Cardiac fibroblast (primary cell): ENCODE measurements at regions not wholly inside any gene's neighbourhood (a gene's known extent, or its start where the extent isn't known, plus 50 kb on each side); places are given as distances from the start of the nearest gene placed in this dataset.
A peak's percentile ranks its signal among the peaks of the same experiment; 100 is the strongest.

ENCODE experiments used
- DNase-seq, 2 donors: peaks; one replicate each; pipeline versions ENCODE4 v3.0.0 to v3.0.0-alpha.2; 2010; ENCODE audit warnings: low read depth in 2 of 2
- H3K4me3 ChIP-seq, 2 donors: replicated peaks in 1 of 2; 1 replicate in 1 of 2; 2 replicates in 1 of 2; pipeline ENCODE4 v1.5.1; 2011; ENCODE audit warnings: low read depth in 2 of 2, low read length in 2 of 2, mild to moderate bottlenecking in 2 of 2, moderate library complexity in 1 of 2
- TF ChIP-seq, protein P1 (sequence below): IDR thresholded peaks from one replicate; pipeline ENCODE4 v1.5.1; 2011; ENCODE audit warnings: low read depth, mild to moderate bottlenecking, low read length, inconsistent platforms

- DNase-seq = peak in 1 of 2 donors; percentile 5
- TF ChIP-seq, protein P1, sequence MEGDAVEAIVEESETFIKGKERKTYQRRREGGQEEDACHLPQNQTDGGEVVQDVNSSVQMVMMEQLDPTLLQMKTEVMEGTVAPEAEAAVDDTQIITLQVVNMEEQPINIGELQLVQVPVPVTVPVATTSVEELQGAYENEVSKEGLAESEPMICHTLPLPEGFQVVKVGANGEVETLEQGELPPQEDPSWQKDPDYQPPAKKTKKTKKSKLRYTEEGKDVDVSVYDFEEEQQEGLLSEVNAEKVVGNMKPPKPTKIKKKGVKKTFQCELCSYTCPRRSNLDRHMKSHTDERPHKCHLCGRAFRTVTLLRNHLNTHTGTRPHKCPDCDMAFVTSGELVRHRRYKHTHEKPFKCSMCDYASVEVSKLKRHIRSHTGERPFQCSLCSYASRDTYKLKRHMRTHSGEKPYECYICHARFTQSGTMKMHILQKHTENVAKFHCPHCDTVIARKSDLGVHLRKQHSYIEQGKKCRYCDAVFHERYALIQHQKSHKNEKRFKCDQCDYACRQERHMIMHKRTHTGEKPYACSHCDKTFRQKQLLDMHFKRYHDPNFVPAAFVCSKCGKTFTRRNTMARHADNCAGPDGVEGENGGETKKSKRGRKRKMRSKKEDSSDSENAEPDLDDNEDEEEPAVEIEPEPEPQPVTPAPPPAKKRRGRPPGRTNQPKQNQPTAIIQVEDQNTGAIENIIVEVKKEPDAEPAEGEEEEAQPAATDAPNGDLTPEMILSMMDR = no peak
- no peak overlapping the region for H3K4me3 ChIP-seq
These were observed 105.8 kb upstream of the DUSP22 start for GRCh38 chr6:186340-186965.

- peak in 1 of 2 donors; percentile 3 for DNase-seq
- H3K4me3 ChIP-seq = no peak overlapping the region
These were observed 105.0 kb upstream of the DUSP22 start for GRCh38 chr6:187210-187861.

DNA sequence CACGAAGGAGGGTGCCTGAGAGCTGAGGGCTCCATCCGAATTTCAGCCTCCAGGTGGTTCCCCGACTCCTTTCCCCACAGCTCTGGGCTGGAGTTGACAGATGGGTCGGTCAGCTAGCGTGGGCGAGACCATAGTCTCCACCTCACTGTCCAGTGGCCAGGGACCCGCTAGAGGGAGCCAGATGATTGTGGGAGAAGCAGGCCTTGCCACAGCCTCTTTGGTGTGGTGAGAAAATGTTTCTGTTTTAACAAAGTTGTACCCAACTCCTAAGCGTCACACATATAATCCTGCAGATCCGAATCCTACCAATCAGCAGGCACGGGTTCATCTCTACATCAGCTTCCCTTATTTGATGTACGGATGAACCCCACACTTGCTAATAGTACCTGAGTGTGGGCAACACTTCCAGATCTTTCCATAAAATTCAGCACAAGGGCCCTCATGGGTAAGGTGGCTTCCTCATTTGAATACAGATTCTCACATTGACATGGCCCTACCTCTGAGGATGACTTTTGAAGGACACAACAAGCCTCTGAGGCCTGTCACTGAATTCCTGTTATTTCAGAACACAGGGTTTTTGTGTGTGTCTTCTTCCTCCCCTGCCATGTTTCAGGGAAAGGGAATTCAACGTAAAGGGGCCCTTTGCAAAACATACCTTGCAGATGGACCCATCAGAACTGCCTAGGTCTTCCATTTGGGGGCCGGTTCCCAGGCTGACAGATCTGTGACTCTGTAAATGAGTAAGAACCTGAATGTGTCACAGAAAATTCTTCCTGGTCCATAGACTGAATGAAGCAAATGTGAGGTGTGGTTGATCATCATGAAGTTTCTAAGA is 103.2 kb upstream of the DUSP22 start:
- TF ChIP-seq, protein P1 = peak; percentile 92
- DNase-seq = peak; percentile 81 to 83
- H3K4me3 ChIP-seq = no peak overlapping the region

More at GRCh38 chr6:187210-187861, 105.0 kb upstream of the DUSP22 start:
- TF ChIP-seq, protein P1 = no peak

- H3K4me3 ChIP-seq = no peak overlapping the region
- TF ChIP-seq, protein P1 = no peak
- no peak for DNase-seq
These were observed 102.6 kb upstream of the DUSP22 start for GRCh38 chr6:189676-190075.

- TF ChIP-seq, protein P1 = no peak
- no peak overlapping the region for H3K4me3 ChIP-seq
- DNase-seq = no peak
These were observed 101.5 kb upstream of the DUSP22 start for GRCh38 chr6:190596-191395.
